ENCODE measurements at regions not wholly inside any gene's neighbourhood (a gene's known extent, or its start where the extent isn't known, plus 50 kb on each side); places are given as distances from the start of the nearest gene placed in this dataset.

- Mint-ChIP-seq H3K4me3 (no peak overlapping the region), H3K4me1 (no peaks in the 10 kb centered on the region), H3K36me3 (no peaks in the 10 kb centered on the region), H3K9me3 (peaks cover 0 to 7% (median 2%) of the 10 kb centered on the region in 7 donors), H3K27ac (no peak overlapping the region), H3K27me3 (peaks cover 15% of the 10 kb centered on the region)
- H3K4me1 ChIP-seq (ENCODE audit: control insufficient read depth, insufficient read depth, low read length, poor library complexity, severe bottlenecking): no peaks in the 10 kb centered on the region
- ATAC-seq (ENCODE audit: low read depth in 2 of 2): no peak
- no peak overlapping the region for H3K4me3 ChIP-seq (ENCODE audit: low read depth, low read length)
- H3K9me3 ChIP-seq (ENCODE audit: control insufficient read depth in 2 of 2, low read length in 2 of 2): no peaks in the 10 kb centered on the region
- H3K27ac ChIP-seq (ENCODE audit: insufficient read depth, low read length, poor library complexity, severe bottlenecking): no peak overlapping the region
- DNase-seq: no peak
- H3K27me3 ChIP-seq (ENCODE audit: control insufficient read depth, insufficient read depth, low read length): peaks cover 6% of the 10 kb centered on the region
- no peaks in the 10 kb centered on the region for H3K36me3 ChIP-seq (ENCODE audit: control insufficient read depth, insufficient read depth, low read length)
Measured at GRCh38 chr14:75342762-75343599, 64.4 kb downstream of the FOS start.

GRCh38 chr14:75343911-75344310 lies 65.3 kb downstream of the FOS start:
- H3K27me3 ChIP-seq (ENCODE audit: control insufficient read depth, insufficient read depth, low read length): peaks cover 6% of the 10 kb centered on the region
- H3K36me3 Mint-ChIP-seq: no peaks in the 10 kb centered on the region
- no peaks in the 10 kb centered on the region for H3K4me1 ChIP-seq (ENCODE audit: control insufficient read depth, insufficient read depth, low read length, poor library complexity, severe bottlenecking)
- peaks cover 0 to 7% (median 2%) of the 10 kb centered on the region in 7 donors for H3K9me3 Mint-ChIP-seq
- H3K9me3 ChIP-seq (ENCODE audit: control insufficient read depth in 2 of 2, low read length in 2 of 2): no peaks in the 10 kb centered on the region
- no peak overlapping the region for H3K4me3 ChIP-seq (ENCODE audit: low read depth, low read length)
- ATAC-seq (ENCODE audit: low read depth in 2 of 2): no peak
- no peak for DNase-seq
- H3K36me3 ChIP-seq (ENCODE audit: control insufficient read depth, insufficient read depth, low read length): no peaks in the 10 kb centered on the region
- H3K27ac Mint-ChIP-seq: no peak overlapping the region
- no peak overlapping the region for H3K27ac ChIP-seq (ENCODE audit: insufficient read depth, low read length, poor library complexity, severe bottlenecking)
- H3K4me1 Mint-ChIP-seq: no peaks in the 10 kb centered on the region
- H3K4me3 Mint-ChIP-seq: no peak overlapping the region
- H3K27me3 Mint-ChIP-seq: peaks cover 15% of the 10 kb centered on the region

DNA sequence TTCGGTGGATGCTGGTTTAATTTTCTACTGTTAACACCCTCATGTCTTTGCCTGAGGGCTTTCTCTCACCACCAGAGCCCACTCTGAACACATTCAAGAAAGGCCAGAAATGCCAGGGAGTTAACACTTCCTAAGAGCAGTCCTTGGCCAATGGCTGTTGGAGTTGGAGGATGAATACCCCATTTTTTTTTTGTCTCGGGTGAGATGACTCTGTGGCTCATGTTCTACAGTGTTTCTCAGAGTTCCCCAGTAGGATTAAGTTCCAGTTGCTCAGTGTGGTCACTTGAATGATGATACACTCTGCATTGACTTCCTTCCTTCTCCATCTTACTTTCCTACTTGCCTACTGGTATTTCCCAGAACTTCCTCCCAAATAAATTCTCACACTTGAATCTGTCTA lies 65.8 kb downstream of the FOS start:
- no peak for ATAC-seq (ENCODE audit: low read depth in 2 of 2)
- H3K9me3 Mint-ChIP-seq: peaks cover 0 to 7% (median 2%) of the 10 kb centered on the region in 7 donors
- Histone ChIP-seq H3K4me1 (ENCODE audit: control insufficient read depth, insufficient read depth, low read length, poor library complexity, severe bottlenecking) (no peaks in the 10 kb centered on the region), H3K36me3 (ENCODE audit: control insufficient read depth, insufficient read depth, low read length) (no peaks in the 10 kb centered on the region), H3K4me3 (ENCODE audit: low read depth, low read length) (no peak overlapping the region), H3K27ac (ENCODE audit: insufficient read depth, low read length, poor library complexity, severe bottlenecking) (no peak overlapping the region), H3K27me3 (ENCODE audit: control insufficient read depth, insufficient read depth, low read length) (peaks cover 6% of the 10 kb centered on the region), H3K9me3 (ENCODE audit: control insufficient read depth in 2 of 2, low read length in 2 of 2) (no peaks in the 10 kb centered on the region)
- no peak for DNase-seq
- H3K36me3 Mint-ChIP-seq: peaks cover 1% of the 10 kb centered on the region
- no peak overlapping the region for H3K4me3 Mint-ChIP-seq
- no peaks in the 10 kb centered on the region for H3K4me1 Mint-ChIP-seq
- no peak overlapping the region for H3K27ac Mint-ChIP-seq
- H3K27me3 Mint-ChIP-seq: peaks cover 15% of the 10 kb centered on the region

DNA sequence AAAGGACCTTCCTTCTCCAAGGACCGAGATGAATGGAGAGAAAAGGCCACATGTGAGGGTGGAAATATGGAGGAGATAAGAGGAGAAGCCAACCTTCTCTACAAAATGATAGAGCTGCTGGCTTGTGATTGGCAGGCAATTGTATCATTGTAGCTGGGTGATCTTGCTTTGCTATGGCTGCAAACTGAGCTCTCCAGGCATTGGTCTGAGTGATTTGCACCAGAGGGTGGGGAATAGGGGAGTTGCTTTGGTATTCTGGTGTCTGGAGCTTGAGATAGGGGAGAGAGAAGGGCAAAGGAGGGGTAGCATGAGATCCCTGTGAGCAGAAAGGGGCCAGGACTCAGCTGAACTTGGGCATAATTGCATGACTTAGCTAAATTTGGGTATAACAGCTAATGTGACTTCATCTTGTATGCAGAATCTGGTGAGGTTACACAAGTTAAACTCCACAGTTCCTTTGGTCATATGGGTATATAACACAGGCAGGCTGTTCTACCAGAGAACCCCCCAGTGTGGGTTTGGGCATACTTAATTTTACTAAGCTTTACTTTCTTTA lies 72.0 kb downstream of the FOS start:
- Histone ChIP-seq H3K36me3 (ENCODE audit: control insufficient read depth, insufficient read depth, low read length) (no peaks in the 10 kb centered on the region), H3K4me1 (ENCODE audit: control insufficient read depth, insufficient read depth, low read length, poor library complexity, severe bottlenecking) (no peaks in the 10 kb centered on the region), H3K9me3 (ENCODE audit: control insufficient read depth in 2 of 2, low read length in 2 of 2) (no peaks in the 10 kb centered on the region), H3K27ac (ENCODE audit: insufficient read depth, low read length, poor library complexity, severe bottlenecking) (no peak overlapping the region), H3K4me3 (ENCODE audit: low read depth, low read length) (no peak overlapping the region), H3K27me3 (ENCODE audit: control insufficient read depth, insufficient read depth, low read length) (no peaks in the 10 kb centered on the region)
- DNase-seq (no peak), ATAC-seq (ENCODE audit: low read depth in 2 of 2) (no peak)
- Mint-ChIP-seq H3K27ac (no peak overlapping the region), H3K36me3 (peaks cover 5% of the 10 kb centered on the region), H3K4me1 (no peaks in the 10 kb centered on the region), H3K4me3 (no peak overlapping the region), H3K27me3 (no peaks in the 10 kb centered on the region), H3K9me3 (peaks cover 0 to 8% (median 0%) of the 10 kb centered on the region in 7 donors)

DNA sequence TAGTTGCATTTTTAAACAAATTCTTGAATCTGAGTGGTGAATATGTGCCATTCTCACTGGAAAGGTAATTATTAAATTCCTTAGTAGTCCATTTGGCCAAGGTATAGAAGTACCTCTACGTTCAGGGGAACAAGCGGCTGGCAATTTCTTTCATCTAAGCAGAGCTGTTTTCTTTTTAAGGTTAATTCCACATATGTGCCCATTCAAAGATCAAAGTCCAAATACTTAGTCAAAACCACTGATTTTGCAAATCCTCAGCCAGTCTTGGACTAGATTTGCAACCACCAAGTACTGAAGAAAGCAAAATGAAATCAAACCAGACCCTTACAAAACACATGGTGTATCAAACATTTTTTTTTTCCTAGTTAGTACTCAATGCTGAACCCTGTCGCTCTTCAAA lies 68.7 kb upstream of the JDP2 start:
- Mint-ChIP-seq H3K27me3 (peaks cover 13% of the 10 kb centered on the region), H3K9me3 (no peaks in the 10 kb centered on the region), H3K4me3 (no peak overlapping the region), H3K36me3 (no peaks in the 10 kb centered on the region), H3K4me1 (peaks cover 0 to 2% (median 0%) of the 10 kb centered on the region in 4 donors), H3K27ac (no peak overlapping the region)
- H3K27me3 ChIP-seq (ENCODE audit: control insufficient read depth, insufficient read depth, low read length): no peaks in the 10 kb centered on the region
- no peaks in the 10 kb centered on the region for H3K9me3 ChIP-seq (ENCODE audit: control insufficient read depth in 2 of 2, low read length in 2 of 2)
- H3K4me3 ChIP-seq (ENCODE audit: low read depth, low read length): no peak overlapping the region
- no peaks in the 10 kb centered on the region for H3K36me3 ChIP-seq (ENCODE audit: control insufficient read depth, insufficient read depth, low read length)
- H3K27ac ChIP-seq (ENCODE audit: insufficient read depth, low read length, poor library complexity, severe bottlenecking): no peak overlapping the region
- no peak for ATAC-seq (ENCODE audit: low read depth in 2 of 2)
- DNase-seq: no peak
- H3K4me1 ChIP-seq (ENCODE audit: control insufficient read depth, insufficient read depth, low read length, poor library complexity, severe bottlenecking): no peaks in the 10 kb centered on the region

DNA sequence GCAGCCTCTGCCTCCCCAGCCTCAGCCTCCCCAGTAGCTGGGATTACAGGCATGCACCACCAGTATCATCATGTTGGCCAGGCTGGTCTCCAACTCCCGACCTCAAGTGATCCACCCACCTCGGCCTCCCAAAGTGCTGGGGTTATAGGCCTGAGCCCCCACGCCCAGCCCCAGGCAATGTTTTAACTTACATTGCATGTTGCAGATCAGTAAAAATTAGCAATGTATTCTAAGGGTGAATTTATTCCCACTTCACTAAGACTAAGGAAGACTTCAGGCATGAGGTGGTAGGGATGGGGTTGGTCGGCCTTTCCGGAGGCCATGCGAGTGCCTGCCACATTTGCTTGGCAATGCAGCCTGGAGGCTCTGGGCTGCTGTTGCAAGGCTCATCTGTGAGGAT lies 66.8 kb upstream of the JDP2 start:
- Histone ChIP-seq H3K9me3 (ENCODE audit: control insufficient read depth in 2 of 2, low read length in 2 of 2) (no peaks in the 10 kb centered on the region), H3K4me3 (ENCODE audit: low read depth, low read length) (no peak overlapping the region), H3K27ac (ENCODE audit: insufficient read depth, low read length, poor library complexity, severe bottlenecking) (no peak overlapping the region), H3K27me3 (ENCODE audit: control insufficient read depth, insufficient read depth, low read length) (no peaks in the 10 kb centered on the region), H3K36me3 (ENCODE audit: control insufficient read depth, insufficient read depth, low read length) (no peaks in the 10 kb centered on the region), H3K4me1 (ENCODE audit: control insufficient read depth, insufficient read depth, low read length, poor library complexity, severe bottlenecking) (no peaks in the 10 kb centered on the region)
- no peaks in the 10 kb centered on the region for H3K36me3 Mint-ChIP-seq
- H3K27ac Mint-ChIP-seq: peak overlapping the region in 1 of 3 donors; percentile 15
- DNase-seq: no peak
- H3K9me3 Mint-ChIP-seq: no peaks in the 10 kb centered on the region
- H3K4me3 Mint-ChIP-seq: no peak overlapping the region
- ATAC-seq (ENCODE audit: low read depth in 2 of 2): no peak
- H3K27me3 Mint-ChIP-seq: peaks cover 21% of the 10 kb centered on the region
- peaks cover 0 to 2% (median 0%) of the 10 kb centered on the region in 4 donors for H3K4me1 Mint-ChIP-seq

GRCh38 chr14:75361751-75362433 lies 65.9 kb upstream of the JDP2 start:
- H3K36me3 ChIP-seq (ENCODE audit: control insufficient read depth, insufficient read depth, low read length): no peaks in the 10 kb centered on the region

More at GRCh38 chr14:75361751-75362433, 65.9 kb upstream of the JDP2 start:
- Histone ChIP-seq H3K4me1 (ENCODE audit: control insufficient read depth, insufficient read depth, low read length, poor library complexity, severe bottlenecking) (no peaks in the 10 kb centered on the region), H3K27me3 (ENCODE audit: control insufficient read depth, insufficient read depth, low read length) (no peaks in the 10 kb centered on the region), H3K27ac (ENCODE audit: insufficient read depth, low read length, poor library complexity, severe bottlenecking) (no peak overlapping the region), H3K4me3 (ENCODE audit: low read depth, low read length) (no peak overlapping the region), H3K9me3 (ENCODE audit: control insufficient read depth in 2 of 2, low read length in 2 of 2) (no peaks in the 10 kb centered on the region)
- DNase-seq: no peak
- Mint-ChIP-seq H3K27me3 (peaks cover 21% of the 10 kb centered on the region), H3K27ac (no peak overlapping the region), H3K9me3 (no peaks in the 10 kb centered on the region), H3K4me1 (peaks cover 0 to 2% (median 0%) of the 10 kb centered on the region in 4 donors), H3K4me3 (no peak overlapping the region), H3K36me3 (no peaks in the 10 kb centered on the region)
- ATAC-seq (ENCODE audit: low read depth in 2 of 2): no peak
